Mucosa of descending colon (tissue), 3 donors: ENCODE measurements at regions not wholly inside any gene's neighbourhood (a gene's known extent, or its start where the extent isn't known, plus 50 kb on each side); places are given as distances from the start of the nearest gene placed in this dataset.

Experiments
- ATAC-seq: fragments of 200-7000 bp; cut with Tn5 transposase; one replicate; pipeline ENCODE4 v1.9.1; 2020; ENCODE audit warnings: mild to moderate bottlenecking, moderate library complexity
- DNase-seq, 3 donors: peaks; one replicate each; pipeline ENCODE4 v3.0.0-alpha.2; 2020
- H3K36me3 ChIP-seq: fragments of 200-600 bp; one replicate; pipeline ENCODE4 v1.8.0; 2021; ENCODE audit warnings: low read depth, mild to moderate bottlenecking
- H3K4me1 ChIP-seq: fragments of 200-600 bp; one replicate; pipeline ENCODE4 v1.8.0; 2021; ENCODE audit warnings: low read depth, mild to moderate bottlenecking
- H3K4me3 ChIP-seq: fragments of 200-600 bp; one replicate; pipeline ENCODE4 v1.8.0; 2021; ENCODE audit warnings: mild to moderate bottlenecking
- H3K9me3 ChIP-seq: fragments of 200-600 bp; one replicate; pipeline ENCODE4 v1.8.0; 2021; ENCODE audit warnings: mild to moderate bottlenecking
- CTCF ChIP-seq: fragments of 200-600 bp; IDR thresholded peaks from one replicate; pipeline ENCODE4 v1.8.0; 2022; ENCODE audit warnings: antibody characterized with exemption, mild to moderate bottlenecking
- intact Hi-C, 2 donors: fragments of 100-400 bp; cut with DNase I in 1 of 2; cut with micrococcal nuclease in 1 of 2; formaldehyde crosslinking; loops; one replicate each; pipeline versions ENCODE4 v1.11.0 to v1.11.1; 2022; cut with DNase I, micrococcal nuclease
- donor health status: DM: no; HTN: no; CAD: no; lungs with moderate emphysema.
- donor health status: DM: no; HTN: no; CAD: no.
- donor health status: DM: no; HTN: yes; CAD: no.

- TF ChIP-seq CTCF: no peak
- intact Hi-C loops: no loop called here
- Histone ChIP-seq H3K9me3 (no peaks in the 10 kb centered on the region), H3K36me3 (no peaks in the 10 kb centered on the region), H3K4me3 (no peak overlapping the region), H3K4me1 (no peaks in the 10 kb centered on the region)
- DNase-seq (no peak), ATAC-seq (no peak)
These were observed 230.7 kb downstream of the NDFIP2 start for GRCh38 chr13:79711631-79712030.

DNA sequence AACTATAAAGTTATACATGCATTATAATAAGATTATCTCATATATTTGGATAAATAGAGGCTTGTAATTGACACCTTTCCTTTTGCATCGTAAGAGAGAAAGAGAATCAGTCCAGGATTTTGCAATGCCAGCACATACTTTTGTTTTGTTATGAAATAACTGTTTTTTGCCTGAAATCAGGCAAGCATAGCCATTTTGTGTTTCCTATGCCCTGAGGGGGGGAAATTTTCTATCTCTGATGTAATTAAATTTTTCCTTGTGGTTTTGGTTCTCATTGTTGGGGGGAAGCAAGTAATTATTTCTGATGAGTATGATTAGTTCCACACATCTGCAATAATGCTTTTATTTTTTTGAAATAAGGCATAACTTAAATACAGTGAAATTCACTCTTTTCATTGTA lies 229.4 kb downstream of the NDFIP2 start:
- H3K4me3 ChIP-seq: no peak overlapping the region
- no peak for ATAC-seq
- no peaks in the 10 kb centered on the region for H3K4me1 ChIP-seq
- no peak for TF ChIP-seq CTCF
- no peaks in the 10 kb centered on the region for H3K9me3 ChIP-seq
- no peaks in the 10 kb centered on the region for H3K36me3 ChIP-seq
- no peak for DNase-seq
- intact Hi-C loops: no loop called here

DNA sequence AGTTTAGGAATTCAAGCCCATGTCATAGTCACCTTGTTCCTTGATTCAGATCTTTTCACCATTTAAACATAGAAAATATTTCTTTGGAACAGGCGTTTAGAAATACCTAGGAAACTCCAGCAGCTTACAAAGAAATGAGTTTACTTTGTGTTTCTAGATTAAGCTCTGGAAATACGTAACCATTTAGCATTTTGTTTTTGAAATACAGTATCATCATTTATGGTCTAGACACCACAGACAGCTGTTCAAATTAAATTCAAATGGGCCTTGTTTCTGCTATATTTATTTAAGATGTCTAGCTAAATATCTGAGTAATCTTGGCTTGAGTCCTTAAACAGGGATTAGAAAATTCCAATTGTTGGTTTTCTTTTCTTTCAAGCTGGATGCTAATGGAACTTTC lies 228.5 kb downstream of the NDFIP2 start:
- H3K36me3 ChIP-seq: no peaks in the 10 kb centered on the region
- no peak overlapping the region for H3K4me3 ChIP-seq
- no peaks in the 10 kb centered on the region for H3K9me3 ChIP-seq
- no peaks in the 10 kb centered on the region for H3K4me1 ChIP-seq
- no peak for TF ChIP-seq CTCF
- intact Hi-C loops: no loop called here
- DNase-seq (no peak), ATAC-seq (no peak)

- Histone ChIP-seq H3K4me1 (no peaks in the 10 kb centered on the region), H3K36me3 (no peaks in the 10 kb centered on the region), H3K9me3 (no peaks in the 10 kb centered on the region), H3K4me3 (no peak overlapping the region)
- TF ChIP-seq CTCF: no peak
- no peak for DNase-seq
- intact Hi-C loops: no loop called here
- no peak for ATAC-seq
These were observed 222.8 kb downstream of the NDFIP2 start for GRCh38 chr13:79703772-79704171.

- intact Hi-C loops: no loop called here
- ATAC-seq (no peak), DNase-seq (no peak)
- no peaks in the 10 kb centered on the region for H3K36me3 ChIP-seq
- TF ChIP-seq CTCF: no peak
- no peak overlapping the region for H3K4me3 ChIP-seq
- H3K9me3 ChIP-seq: no peaks in the 10 kb centered on the region
- H3K4me1 ChIP-seq: no peaks in the 10 kb centered on the region
These were observed 214.8 kb downstream of the NDFIP2 start for GRCh38 chr13:79695754-79696153.

DNA sequence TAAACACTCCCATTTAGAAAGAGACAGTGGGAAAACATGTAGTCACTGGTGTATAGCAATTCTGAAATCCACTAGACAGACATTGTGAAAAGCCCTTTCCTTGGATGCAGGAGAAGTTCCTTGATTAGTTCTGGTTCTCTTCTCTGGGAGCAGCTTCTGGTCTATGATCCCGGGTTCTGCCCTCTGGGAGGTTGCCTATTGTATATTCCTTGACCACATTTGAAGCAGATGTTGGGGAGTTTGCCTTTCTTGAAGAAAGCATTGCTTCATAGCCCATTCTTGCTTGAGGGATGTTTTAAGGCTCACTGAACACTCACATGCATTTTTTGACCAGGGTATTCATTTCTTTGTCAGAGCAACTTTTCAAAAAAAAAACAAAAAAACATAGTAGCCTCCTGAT lies 211.9 kb downstream of the NDFIP2 start:
- Histone ChIP-seq H3K4me3 (no peak overlapping the region), H3K9me3 (no peaks in the 10 kb centered on the region), H3K36me3 (no peaks in the 10 kb centered on the region), H3K4me1 (no peaks in the 10 kb centered on the region)
- DNase-seq: no peak
- no peak for TF ChIP-seq CTCF
- intact Hi-C loops: no loop called here
- ATAC-seq: no peak
